ENCODE measurements at regions not wholly inside any gene's neighbourhood (a gene's known extent, or its start where the extent isn't known, plus 50 kb on each side); places are given as distances from the start of the nearest gene placed in this dataset.
"Not testable (repeated sequence)": the region's sequence is repeated elsewhere in the genome, so short reads cannot be mapped to it uniquely, and the experiment has no call there.

DNA sequence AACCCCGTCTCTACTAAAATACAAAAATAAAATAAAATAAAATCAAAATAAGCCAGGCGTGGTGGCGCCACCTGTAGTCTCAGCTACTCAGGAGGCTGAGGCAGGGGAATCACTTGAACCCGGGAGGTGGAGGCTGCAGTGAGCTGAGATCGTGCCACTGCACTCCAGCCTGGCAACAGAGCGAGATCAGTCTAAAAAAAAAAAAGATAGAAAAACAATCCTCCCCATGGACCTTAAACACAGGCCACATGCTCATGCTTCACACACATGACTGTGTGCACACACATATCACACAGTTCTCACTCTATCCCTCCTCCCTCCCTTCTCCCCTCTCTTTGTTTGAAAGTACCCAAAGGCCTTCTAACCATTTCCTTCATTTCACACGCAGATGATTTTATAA is 667.6 kb downstream of the UQCRFS1 start:
- Mint-ChIP-seq H3K27ac (peak overlapping the region in 1 of 6 donors; percentile 40), H3K4me1 (peaks cover 9 to 33% of the 10 kb centered on the region in 2 donors)
- not testable (repeated sequence) for H3K4me3 Mint-ChIP-seq; H3K36me3 Mint-ChIP-seq; H3K27me3 Mint-ChIP-seq (ENCODE audit: low read depth in 3 of 3); DNase-seq; H3K9me3 Mint-ChIP-seq

DNA sequence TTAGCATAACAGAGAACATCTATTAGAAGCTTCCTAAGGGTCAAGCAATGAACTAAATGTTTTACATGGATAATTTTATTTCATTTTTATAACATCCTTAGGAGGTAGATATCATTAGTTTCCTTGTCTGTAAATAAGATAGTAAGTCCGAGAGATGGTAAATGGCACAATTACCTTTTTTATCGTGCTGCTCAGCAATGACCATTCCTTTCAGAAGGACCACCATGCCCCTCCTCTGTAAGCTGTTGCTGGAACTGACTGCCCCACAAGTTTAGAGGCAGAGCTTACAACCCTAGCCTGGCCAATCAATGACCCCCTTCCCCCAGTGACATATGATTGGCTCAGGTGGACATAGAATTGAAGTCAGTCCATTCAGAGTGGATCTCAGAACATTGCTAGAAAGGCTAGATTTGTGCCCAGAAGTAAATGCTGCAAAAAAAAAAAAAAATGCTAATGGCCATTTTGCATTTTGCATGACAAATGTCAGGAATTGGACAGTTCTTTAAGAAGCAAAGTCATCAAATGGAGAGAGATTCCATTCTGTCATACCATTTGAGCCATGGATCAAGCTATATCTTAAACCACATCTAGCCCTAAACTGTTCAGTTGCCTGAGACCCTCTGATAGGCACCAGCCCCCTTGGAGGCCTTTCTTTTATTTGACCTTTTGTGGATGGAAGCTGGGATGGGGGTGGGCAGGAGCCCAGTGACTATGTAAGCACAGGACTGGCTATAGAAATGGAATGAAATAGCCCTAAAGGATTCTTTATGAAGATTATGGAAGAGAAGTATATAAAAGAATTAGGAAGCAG is 668.3 kb downstream of the UQCRFS1 start:
- Mint-ChIP-seq H3K9me3 (no peaks in the 10 kb centered on the region), H3K27me3 (ENCODE audit: low read depth in 3 of 3) (peaks cover 0 to 2% (median 0%) of the 10 kb centered on the region in 3 donors), H3K36me3 (peaks cover 0 to 3% (median 0%) of the 10 kb centered on the region in 3 donors), H3K4me1 (peaks cover 5 to 26% of the 10 kb centered on the region in 2 donors), H3K4me3 (no peak overlapping the region), H3K27ac (peak overlapping the region in 1 of 6 donors; percentile 62)
- no peak for DNase-seq

DNA sequence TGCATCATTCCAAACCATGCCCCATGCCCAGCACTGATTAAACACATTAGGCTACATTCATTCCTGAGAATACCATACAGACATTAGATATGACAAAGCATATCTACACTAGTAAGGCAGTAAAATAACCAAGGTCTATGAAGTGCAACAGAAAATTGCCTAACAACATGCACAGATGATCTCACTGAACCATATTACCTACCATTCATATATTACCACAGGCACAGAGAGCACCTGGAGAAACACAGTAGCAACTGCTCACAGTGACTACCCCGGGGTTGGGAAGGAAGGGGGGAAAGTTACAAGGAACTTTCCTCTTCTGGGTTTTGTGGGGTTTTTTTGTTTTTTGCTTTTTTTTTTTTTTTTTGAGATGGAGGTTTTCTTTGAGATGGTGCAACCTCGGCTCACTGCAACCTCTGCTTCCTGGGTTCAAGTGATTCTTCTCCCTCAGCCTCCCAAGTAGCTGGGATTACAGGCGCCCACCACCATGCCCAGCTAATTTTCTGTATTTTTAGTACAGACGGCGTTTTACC is 669.6 kb downstream of the UQCRFS1 start:
- Mint-ChIP-seq H3K4me1 (peaks cover 1 to 17% of the 10 kb centered on the region in 2 donors), H3K9me3 (peaks cover 0 to under 1% (median 0%) of the 10 kb centered on the region in 6 donors), H3K27me3 (ENCODE audit: low read depth in 3 of 3) (peaks cover 0 to 2% (median 0%) of the 10 kb centered on the region in 3 donors), H3K36me3 (peaks cover 0 to 3% (median 0%) of the 10 kb centered on the region in 3 donors), H3K4me3 (no peak overlapping the region), H3K27ac (peak overlapping the region in 1 of 6 donors; percentile 3)
- no peak for DNase-seq

DNA sequence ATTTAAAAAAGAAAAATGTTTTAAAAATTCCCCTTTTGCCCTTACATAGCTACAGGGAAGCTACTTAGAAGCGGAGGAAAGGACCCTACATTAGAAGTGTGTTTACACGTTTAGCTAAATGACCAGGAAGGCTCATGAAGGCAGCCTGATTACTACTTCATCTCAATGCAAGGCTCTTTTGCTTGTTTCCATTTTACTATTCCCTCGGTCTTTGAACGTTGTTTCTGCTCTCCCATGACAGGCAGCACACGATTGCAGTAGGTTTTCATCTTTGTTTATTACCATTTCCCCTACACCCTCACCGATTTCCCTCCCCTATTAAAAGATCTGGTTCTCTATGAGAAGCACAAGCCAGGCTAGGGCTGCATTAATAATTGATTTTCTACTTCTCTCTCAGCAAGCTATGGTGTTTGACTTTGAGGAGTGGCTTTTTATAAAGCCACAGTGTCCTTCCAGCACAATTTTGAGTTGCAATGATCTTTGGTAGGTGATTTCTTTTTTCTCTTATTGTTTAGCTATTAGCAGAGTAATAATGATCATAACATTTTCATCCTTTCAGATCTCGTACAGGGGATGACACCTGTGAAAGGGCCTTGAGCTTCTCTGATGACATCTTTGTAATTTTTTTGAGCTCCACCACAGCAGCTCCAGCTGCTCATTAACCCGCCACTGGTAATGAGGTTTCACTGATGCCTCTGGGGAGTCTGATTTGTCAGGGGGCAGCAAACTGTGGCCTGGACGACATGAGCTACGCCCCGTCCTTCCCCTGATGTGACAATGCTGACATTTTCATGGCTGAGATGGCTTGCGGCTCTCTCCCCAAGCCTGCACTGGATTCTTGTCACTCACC is 670.3 kb downstream of the UQCRFS1 start:
- peaks cover 0 to 13% of the 10 kb centered on the region in 2 donors for H3K4me1 Mint-ChIP-seq
- peaks cover 0 to 7% (median 7%) of the 10 kb centered on the region in 6 donors for H3K9me3 Mint-ChIP-seq
- no peak for DNase-seq
- H3K27me3 Mint-ChIP-seq (ENCODE audit: low read depth in 3 of 3), result peaks cover 0 to 4% (median 0%) of the 10 kb centered on the region in 3 donors
- peaks cover 0 to 6% (median 0%) of the 10 kb centered on the region in 3 donors for H3K36me3 Mint-ChIP-seq
- no peak overlapping the region for H3K4me3 Mint-ChIP-seq
- H3K27ac Mint-ChIP-seq, result peak overlapping the region in 2 of 6 donors; percentile 3 to 73

DNA sequence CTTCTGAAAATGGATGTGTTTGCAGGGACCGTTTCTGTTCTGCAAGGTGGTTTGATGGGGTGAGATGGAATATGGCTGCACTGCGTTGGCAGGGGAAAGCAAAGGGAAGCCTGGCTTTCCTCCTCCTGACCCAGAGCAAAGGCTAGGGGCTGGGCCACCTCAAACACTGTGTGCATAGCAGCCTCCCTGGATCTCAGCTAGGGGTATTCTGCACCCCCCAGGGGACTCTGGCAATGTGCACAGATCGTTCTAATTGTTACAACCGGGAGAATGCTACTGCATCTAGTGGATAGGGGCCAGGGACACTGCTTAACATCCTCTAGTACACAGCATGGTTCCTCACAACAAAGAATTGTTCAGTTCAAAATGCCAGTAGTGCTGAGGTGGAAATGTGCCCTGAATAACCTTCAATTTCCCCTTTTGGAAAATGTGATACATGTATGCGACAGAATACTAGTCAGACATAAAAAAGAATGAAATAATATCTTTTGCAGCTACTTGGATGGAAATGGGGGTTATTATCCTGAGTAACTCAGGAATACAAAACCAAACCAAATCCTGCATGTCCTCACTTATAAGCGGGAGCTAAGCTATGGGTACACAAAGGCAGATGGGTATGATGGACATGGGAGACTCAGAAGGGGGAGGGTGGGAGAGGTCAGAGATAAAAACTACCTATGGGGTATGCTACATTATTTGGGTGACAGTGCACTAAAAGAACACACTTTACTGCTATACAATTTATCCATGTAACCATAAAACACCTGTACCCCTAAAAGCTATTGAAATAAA is 671.2 kb downstream of the UQCRFS1 start:
- H3K9me3 Mint-ChIP-seq, result peaks cover 4 to 15% (median 15%) of the 10 kb centered on the region in 6 donors
- H3K27ac Mint-ChIP-seq, result no peak overlapping the region
- H3K4me1 Mint-ChIP-seq, result peaks cover 0 to 13% of the 10 kb centered on the region in 2 donors
- DNase-seq, result no peak
- H3K27me3 Mint-ChIP-seq (ENCODE audit: low read depth in 3 of 3), result peaks cover 0 to 6% (median 2%) of the 10 kb centered on the region in 3 donors
- no peak overlapping the region for H3K4me3 Mint-ChIP-seq
- H3K36me3 Mint-ChIP-seq, result peaks cover 0 to 6% (median 0%) of the 10 kb centered on the region in 3 donors

DNA sequence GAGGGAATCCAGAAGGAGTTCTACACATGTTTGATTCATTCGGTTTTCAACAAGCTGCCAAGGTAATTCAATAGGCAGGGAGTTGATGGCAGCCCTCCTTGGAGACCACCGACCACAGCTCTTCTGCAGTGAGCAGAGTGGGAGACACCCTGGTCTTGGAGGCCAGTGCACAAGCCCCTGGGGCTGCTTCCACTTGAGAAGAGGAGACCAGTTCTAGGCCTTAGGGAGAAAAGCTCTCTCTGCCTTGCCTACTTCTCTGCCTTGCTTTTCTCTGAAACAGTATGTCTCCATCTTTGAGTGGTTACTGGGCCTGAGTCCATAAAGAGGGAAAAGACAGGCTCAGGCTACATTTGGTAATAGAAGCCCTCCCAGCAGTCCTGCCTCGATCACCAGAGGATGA is 671.9 kb downstream of the UQCRFS1 start:
- Mint-ChIP-seq H3K9me3 (peaks cover 4 to 21% (median 19%) of the 10 kb centered on the region in 6 donors), H3K27me3 (ENCODE audit: low read depth in 3 of 3) (peaks cover 0 to 6% (median 3%) of the 10 kb centered on the region in 3 donors), H3K27ac (peak overlapping the region in 1 of 6 donors; percentile 34), H3K4me3 (no peak overlapping the region), H3K36me3 (peaks cover 0 to 6% (median 0%) of the 10 kb centered on the region in 3 donors), H3K4me1 (peaks cover 0 to 13% of the 10 kb centered on the region in 2 donors)
- no peak for DNase-seq

DNA sequence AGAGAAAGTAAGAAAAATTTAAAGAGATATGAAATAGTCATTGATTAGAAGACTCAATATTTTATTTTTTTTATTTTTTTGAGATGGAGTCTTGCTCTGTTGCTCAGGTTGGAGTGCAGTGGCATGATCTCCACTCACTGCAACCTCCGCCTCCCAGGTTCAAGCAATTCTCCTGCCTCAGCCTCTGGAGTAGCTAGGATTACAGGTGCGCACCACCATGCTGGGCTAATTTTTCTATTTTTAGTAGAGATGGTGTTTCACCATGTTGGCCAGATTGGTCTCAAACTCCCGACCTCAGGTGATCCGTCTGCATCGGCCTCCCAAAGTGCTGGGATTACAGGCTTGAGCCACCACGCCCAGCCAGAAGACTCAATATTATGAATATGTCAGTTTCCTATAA is 672.6 kb downstream of the UQCRFS1 start:
- H3K27me3 Mint-ChIP-seq (ENCODE audit: low read depth in 3 of 3); H3K36me3 Mint-ChIP-seq; H3K27ac Mint-ChIP-seq; DNase-seq; H3K4me3 Mint-ChIP-seq; H3K4me1 Mint-ChIP-seq: not testable (repeated sequence)
- H3K9me3 Mint-ChIP-seq, result peaks cover 4 to 21% (median 19%) of the 10 kb centered on the region in 6 donors

DNA sequence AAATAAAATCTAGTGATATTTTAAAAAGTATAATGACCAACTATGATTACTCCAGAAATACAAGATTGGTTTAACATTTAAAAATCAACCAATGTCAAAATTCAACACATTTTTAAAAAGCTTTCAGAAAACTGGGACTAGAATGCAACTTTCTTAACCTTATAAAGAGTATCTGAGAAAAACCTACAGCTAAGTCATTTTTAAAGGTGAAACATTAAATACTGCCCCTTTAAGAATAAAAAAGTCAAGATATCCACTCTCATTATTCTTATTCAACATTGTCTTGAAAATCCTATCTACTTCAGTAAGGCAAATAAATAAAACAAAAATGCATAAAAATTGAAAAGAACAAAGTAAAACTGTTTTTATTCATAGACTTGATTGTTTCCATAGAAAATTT is 673.2 kb downstream of the UQCRFS1 start:
- Mint-ChIP-seq H3K4me1 (peaks cover 0 to 8% of the 10 kb centered on the region in 2 donors), H3K27ac (no peak overlapping the region), H3K9me3 (peaks cover 4 to 21% (median 19%) of the 10 kb centered on the region in 6 donors), H3K27me3 (ENCODE audit: low read depth in 3 of 3) (peaks cover 0 to 6% (median 3%) of the 10 kb centered on the region in 3 donors), H3K36me3 (peaks cover 0 to 6% (median 0%) of the 10 kb centered on the region in 3 donors), H3K4me3 (no peak overlapping the region)
- DNase-seq, result no peak

DNA sequence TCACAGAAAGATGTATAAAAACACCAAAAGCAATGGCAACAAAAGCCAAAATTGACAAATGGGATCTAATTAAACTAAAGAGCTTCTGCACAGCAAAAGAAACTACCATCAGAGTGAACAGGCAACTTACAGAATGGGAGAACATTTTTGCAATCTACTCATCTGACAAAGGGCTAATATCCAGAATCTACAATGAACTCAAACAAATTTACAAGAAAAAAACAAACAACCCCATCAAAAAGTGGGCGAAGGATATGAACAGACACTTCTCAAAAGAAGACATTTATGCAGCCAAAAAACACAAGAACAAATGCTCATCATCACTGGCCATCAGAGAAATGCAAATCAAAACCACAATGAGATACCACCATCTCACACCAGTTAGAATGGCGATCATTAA is 674.4 kb downstream of the UQCRFS1 start:
- not testable (repeated sequence) for H3K27me3 Mint-ChIP-seq (ENCODE audit: low read depth in 3 of 3); H3K4me1 Mint-ChIP-seq; H3K36me3 Mint-ChIP-seq; H3K27ac Mint-ChIP-seq; H3K4me3 Mint-ChIP-seq; DNase-seq
- H3K9me3 Mint-ChIP-seq, result peaks cover 4 to 21% (median 19%) of the 10 kb centered on the region in 6 donors

DNA sequence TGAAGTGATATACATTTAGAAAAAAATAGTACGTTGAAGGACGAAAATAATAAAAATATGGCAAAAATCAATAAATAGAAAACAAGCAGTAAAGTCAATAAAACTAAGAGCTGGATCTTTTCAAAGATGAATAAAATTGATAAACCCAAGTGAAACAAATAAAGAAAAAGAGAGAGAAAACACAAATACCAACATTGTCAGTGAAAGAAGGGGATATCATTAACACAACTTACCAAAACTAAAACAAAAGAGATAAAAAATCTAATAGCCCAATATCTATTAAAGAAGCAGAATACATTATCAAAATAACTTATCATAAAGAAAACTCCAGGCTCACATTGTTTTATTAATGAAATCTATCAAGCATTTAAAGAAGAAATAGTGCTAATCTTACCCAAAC is 675.1 kb downstream of the UQCRFS1 start:
- Mint-ChIP-seq H3K9me3 (peaks cover 4 to 21% (median 19%) of the 10 kb centered on the region in 6 donors), H3K27me3 (ENCODE audit: low read depth in 3 of 3) (peaks cover 0 to 6% (median 3%) of the 10 kb centered on the region in 3 donors), H3K4me3 (no peak overlapping the region), H3K4me1 (peaks cover 0 to 1% of the 10 kb centered on the region in 2 donors), H3K27ac (no peak overlapping the region), H3K36me3 (peaks cover 0 to 6% (median 0%) of the 10 kb centered on the region in 3 donors)
- no peak for DNase-seq

DNA sequence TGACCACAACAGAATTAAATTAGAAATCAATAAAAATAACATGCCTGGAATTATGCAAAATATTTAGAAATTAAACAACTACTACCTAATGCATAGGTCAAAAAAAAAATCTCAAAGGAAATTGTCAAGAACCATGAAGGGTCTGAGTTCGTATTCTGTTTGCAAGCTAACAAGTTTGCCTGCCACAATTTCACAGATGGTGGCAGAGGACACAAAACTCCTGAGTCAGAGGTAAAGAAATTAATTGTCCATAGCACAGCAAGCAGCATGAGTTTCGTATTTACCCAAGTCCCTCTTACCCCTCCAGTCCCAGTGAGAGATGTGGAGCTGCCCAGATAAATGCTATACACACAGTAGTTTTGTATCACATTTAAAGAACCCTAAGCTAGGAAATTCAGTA is 675.9 kb downstream of the UQCRFS1 start:
- DNase-seq, result no peak
- Mint-ChIP-seq H3K27me3 (ENCODE audit: low read depth in 3 of 3) (peaks cover 0 to 6% (median 3%) of the 10 kb centered on the region in 3 donors), H3K27ac (no peak overlapping the region), H3K4me3 (no peak overlapping the region), H3K4me1 (no peaks in the 10 kb centered on the region), H3K9me3 (peaks cover 4 to 21% (median 19%) of the 10 kb centered on the region in 6 donors), H3K36me3 (peaks cover 0 to 6% (median 0%) of the 10 kb centered on the region in 3 donors)

DNA sequence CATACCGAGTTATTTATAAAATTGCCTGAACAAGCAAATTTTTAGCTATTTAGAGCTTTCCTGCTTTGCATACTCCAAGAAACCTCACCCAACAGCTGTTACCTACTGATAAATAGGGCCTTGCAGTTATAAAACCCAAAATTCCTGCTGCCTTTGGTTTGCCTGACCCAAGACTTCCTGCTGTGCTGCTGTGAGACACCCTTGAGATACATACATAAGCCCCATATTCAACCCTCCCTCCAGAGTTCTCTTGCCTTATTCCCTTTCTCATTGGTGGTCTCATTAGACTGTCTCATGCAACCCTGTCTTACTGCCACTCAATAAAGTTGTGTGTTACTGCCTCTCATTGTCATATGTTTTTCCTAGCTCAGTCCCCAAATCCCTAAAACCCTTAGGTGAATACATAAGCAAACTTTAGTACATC is 677.6 kb downstream of the UQCRFS1 start:
- no peaks in the 10 kb centered on the region for H3K4me1 Mint-ChIP-seq
- H3K27me3 Mint-ChIP-seq (ENCODE audit: low read depth in 3 of 3), result peaks cover 0 to 6% (median 3%) of the 10 kb centered on the region in 3 donors
- H3K4me3 Mint-ChIP-seq, result no peak overlapping the region
- peaks cover 0 to 6% (median 6%) of the 10 kb centered on the region in 3 donors for H3K36me3 Mint-ChIP-seq
- peaks cover 4 to 21% (median 19%) of the 10 kb centered on the region in 6 donors for H3K9me3 Mint-ChIP-seq
- peak overlapping the region in 1 of 6 donors; percentile 17 for H3K27ac Mint-ChIP-seq
- DNase-seq, result no peak

Measured in immature natural killer cell (primary cell).